ENCODE measurements at regions not wholly inside any gene's neighbourhood (a gene's known extent, or its start where the extent isn't known, plus 50 kb on each side); places are given as distances from the start of the nearest gene placed in this dataset.
"Not testable (repeated sequence)": the region's sequence is repeated elsewhere in the genome, so short reads cannot be mapped to it uniquely, and the experiment has no call there.

DNA sequence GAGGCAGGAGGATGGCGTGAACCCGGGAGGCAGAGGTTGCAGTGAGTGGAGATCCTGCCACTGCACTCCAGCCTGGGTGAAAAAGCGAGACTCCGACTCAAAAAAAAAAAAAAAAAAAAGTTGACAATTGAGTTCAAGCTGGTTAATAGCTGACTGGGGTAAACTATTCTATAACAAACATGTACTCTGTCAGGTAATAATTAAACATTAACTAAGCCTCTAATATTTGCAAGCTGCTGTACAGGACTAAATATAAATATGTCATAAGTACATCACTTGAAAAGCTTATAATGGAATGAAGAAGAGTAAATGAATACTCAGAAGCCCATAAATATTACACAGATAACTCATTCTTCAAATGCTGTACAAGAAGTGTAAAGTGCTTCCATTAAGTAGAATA is 190.4 kb upstream of the CRIM1 start:
- BruUV-seq (replicated peaks): no TSS peak

DNA sequence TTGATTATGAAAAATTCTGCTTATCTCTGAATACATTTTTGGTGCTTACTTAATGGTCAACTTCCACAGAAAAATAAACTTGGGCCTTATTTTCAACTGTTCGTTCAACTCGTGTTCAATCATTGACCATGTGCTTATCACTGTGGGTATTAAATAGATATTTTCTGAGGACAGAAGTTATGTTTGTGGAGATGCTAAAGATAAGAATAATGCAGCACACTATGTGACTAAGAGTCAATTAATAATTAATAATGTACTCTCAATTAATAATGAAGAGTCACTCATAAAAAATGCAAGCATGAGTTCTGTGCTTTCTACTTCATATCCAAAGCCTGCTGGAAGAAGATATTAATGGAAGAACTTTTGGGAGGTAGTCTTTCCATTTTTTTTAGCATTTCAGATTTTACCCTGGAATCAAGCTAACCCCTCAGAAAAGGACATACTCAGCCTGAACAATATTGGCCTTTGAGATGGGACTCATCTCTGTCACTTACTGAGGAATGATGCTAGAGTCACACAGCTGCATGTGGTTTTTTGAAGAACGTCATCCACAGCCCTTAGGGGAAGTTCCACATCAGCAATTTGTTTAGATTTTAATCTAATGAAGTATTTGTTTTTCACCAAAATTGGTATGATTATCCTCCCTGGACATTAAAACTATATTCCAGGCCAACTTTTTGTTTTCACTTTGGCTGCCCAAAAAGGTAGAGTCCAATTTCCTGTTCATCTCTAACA is 191.9 kb upstream of the CRIM1 start:
- no TSS peak for BruUV-seq (replicated peaks)
- DNase-seq (ENCODE audit: low spot score): no peak
- Histone ChIP-seq H3K27ac (ENCODE audit: low read depth, low read length, poor library complexity, severe bottlenecking) (no peak overlapping the region), H3K4me1 (ENCODE audit: insufficient read depth, low read length, poor library complexity, severe bottlenecking) (no peaks in the 10 kb centered on the region), H3K4me3 (ENCODE audit: low read depth, low read length, poor library complexity, severe bottlenecking) (no peak overlapping the region), H3K79me2 (ENCODE audit: insufficient read depth, low read depth, low read length) (no peaks in the 10 kb centered on the region), H3K4me2 (ENCODE audit: low read length) (no peak overlapping the region), H3K36me3 (ENCODE audit: insufficient read depth, low read length) (no peaks in the 10 kb centered on the region), H2AFZ (ENCODE audit: low read length) (no peak overlapping the region), H3K9me3 (ENCODE audit: low read length) (no peaks in the 10 kb centered on the region), H4K20me1 (ENCODE audit: insufficient read depth, low read length) (no peaks in the 10 kb centered on the region), H3K9me2 (ENCODE audit: insufficient read depth, low read length) (no peaks in the 10 kb centered on the region)
- POLR2A ChIA-PET: no interaction called here
- CTCF ChIA-PET (ENCODE audit: unreplicated experiment): no interaction called here
- intact Hi-C loops (cut with micrococcal nuclease; ENCODE audit: unreplicated experiment): no loop called here
- TF ChIP-seq, protein P1, sequence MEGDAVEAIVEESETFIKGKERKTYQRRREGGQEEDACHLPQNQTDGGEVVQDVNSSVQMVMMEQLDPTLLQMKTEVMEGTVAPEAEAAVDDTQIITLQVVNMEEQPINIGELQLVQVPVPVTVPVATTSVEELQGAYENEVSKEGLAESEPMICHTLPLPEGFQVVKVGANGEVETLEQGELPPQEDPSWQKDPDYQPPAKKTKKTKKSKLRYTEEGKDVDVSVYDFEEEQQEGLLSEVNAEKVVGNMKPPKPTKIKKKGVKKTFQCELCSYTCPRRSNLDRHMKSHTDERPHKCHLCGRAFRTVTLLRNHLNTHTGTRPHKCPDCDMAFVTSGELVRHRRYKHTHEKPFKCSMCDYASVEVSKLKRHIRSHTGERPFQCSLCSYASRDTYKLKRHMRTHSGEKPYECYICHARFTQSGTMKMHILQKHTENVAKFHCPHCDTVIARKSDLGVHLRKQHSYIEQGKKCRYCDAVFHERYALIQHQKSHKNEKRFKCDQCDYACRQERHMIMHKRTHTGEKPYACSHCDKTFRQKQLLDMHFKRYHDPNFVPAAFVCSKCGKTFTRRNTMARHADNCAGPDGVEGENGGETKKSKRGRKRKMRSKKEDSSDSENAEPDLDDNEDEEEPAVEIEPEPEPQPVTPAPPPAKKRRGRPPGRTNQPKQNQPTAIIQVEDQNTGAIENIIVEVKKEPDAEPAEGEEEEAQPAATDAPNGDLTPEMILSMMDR (conservative IDR thresholded peaks at IDR 0.05; ENCODE audit: low read length): no peak
- TF ChIP-seq EZH2phosphoT487 (IDR thresholded peaks at IDR 0.05; ENCODE audit: borderline replicate concordance, low read depth, low read length): no peak

More for the DNA sequence above, 190.4 kb upstream of the CRIM1 start:
- H4K20me1 ChIP-seq (ENCODE audit: insufficient read depth, low read length): no peaks in the 10 kb centered on the region
- no peak for TF ChIP-seq EZH2phosphoT487 (IDR thresholded peaks at IDR 0.05; ENCODE audit: borderline replicate concordance, low read depth, low read length)
- TF ChIP-seq, protein P1 (conservative IDR thresholded peaks at IDR 0.05; ENCODE audit: low read length): no peak
- no peak overlapping the region for H3K4me3 ChIP-seq (ENCODE audit: low read depth, low read length, poor library complexity, severe bottlenecking)
- no peaks in the 10 kb centered on the region for H3K79me2 ChIP-seq (ENCODE audit: insufficient read depth, low read depth, low read length)
- no peaks in the 10 kb centered on the region for H3K9me2 ChIP-seq (ENCODE audit: insufficient read depth, low read length)
- H3K27ac ChIP-seq (ENCODE audit: low read depth, low read length, poor library complexity, severe bottlenecking): no peak overlapping the region
- no peaks in the 10 kb centered on the region for H3K36me3 ChIP-seq (ENCODE audit: insufficient read depth, low read length)
- H3K4me1 ChIP-seq (ENCODE audit: insufficient read depth, low read length, poor library complexity, severe bottlenecking): no peaks in the 10 kb centered on the region
- H3K9me3 ChIP-seq (ENCODE audit: low read length): no peaks in the 10 kb centered on the region
- DNase-seq (ENCODE audit: low spot score): no peak
- intact Hi-C loops (cut with micrococcal nuclease; ENCODE audit: unreplicated experiment): no loop called here
- CTCF ChIA-PET (ENCODE audit: unreplicated experiment): no interaction called here
- POLR2A ChIA-PET: interaction anchor here (0.7 kb wide), 1 partner anchor 220 kb away, joined by 4 read pairs; no protein-coding TSS in a partner anchor
- no peak overlapping the region for H2AFZ ChIP-seq (ENCODE audit: low read length)
- no peak overlapping the region for H3K4me2 ChIP-seq (ENCODE audit: low read length)

DNA sequence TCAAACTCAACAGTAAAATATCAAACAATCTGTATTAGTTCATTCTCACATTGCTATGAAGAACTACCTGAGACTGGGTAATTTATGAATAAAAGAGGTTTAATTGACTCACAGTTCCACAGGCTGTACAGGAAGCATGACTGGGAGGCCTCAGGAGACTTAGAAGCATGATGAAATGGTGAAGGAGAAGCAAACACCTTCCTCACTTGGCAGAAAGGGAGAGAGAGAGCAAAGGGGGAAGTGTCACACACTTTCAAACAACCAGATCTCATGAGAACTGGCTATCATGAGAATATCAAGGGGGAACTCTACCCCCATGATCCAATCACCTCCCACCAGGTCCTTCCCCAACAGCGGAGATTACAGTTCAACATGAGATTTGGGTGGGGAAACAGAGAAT is 198.5 kb upstream of the CRIM1 start:
- H3K4me1 ChIP-seq (ENCODE audit: insufficient read depth, low read length, poor library complexity, severe bottlenecking); H3K27ac ChIP-seq (ENCODE audit: low read depth, low read length, poor library complexity, severe bottlenecking); H3K79me2 ChIP-seq (ENCODE audit: insufficient read depth, low read depth, low read length); DNase-seq (ENCODE audit: low spot score); CTCF ChIA-PET (ENCODE audit: unreplicated experiment); H3K4me2 ChIP-seq (ENCODE audit: low read length); H3K9me3 ChIP-seq (ENCODE audit: low read length); intact Hi-C loops (cut with micrococcal nuclease; ENCODE audit: unreplicated experiment); BruUV-seq (replicated peaks); H3K36me3 ChIP-seq (ENCODE audit: insufficient read depth, low read length); H3K4me3 ChIP-seq (ENCODE audit: low read depth, low read length, poor library complexity, severe bottlenecking); H3K9me2 ChIP-seq (ENCODE audit: insufficient read depth, low read length); H4K20me1 ChIP-seq (ENCODE audit: insufficient read depth, low read length); H2AFZ ChIP-seq (ENCODE audit: low read length): not testable (repeated sequence)
- POLR2A ChIA-PET: interaction anchor here (1.0 kb wide), 1 partner anchor 1561 kb away, joined by 4 read pairs; no protein-coding TSS in a partner anchor

All from OCI-LY7 (cell line).